H1 (cell line): ENCODE measurements at regions not wholly inside any gene's neighbourhood (a gene's known extent, or its start where the extent isn't known, plus 50 kb on each side); places are given as distances from the start of the nearest gene placed in this dataset.
"Not testable (repeated sequence)": the region's sequence is repeated elsewhere in the genome, so short reads cannot be mapped to it uniquely, and the experiment has no call there.

Source experiments
- CTCF ChIA-PET: fragments of 300-600 bp; sonication (Branson Sonifier 250); formaldehyde crosslinking; loops from one replicate; lab custom pipeline; 2021; ENCODE audit not compliant: partially characterized antibody; lab: Charles Lee
- POLR2A ChIA-PET: fragments of 300-600 bp; sonication (Branson Sonifier 250); formaldehyde crosslinking; loops from one replicate; lab custom pipeline; 2021; ENCODE audit warnings: inconsistent platforms; ENCODE audit not compliant: partially characterized antibody; lab: Charles Lee
- DNase-seq, 2 experiments: peaks; one replicate each; pipeline versions ENCODE4 v3.0.0 to v3.0.0-alpha.2; 2010 to 2022; ENCODE audit warnings: low spot score in 2 of 2, low read depth in 1 of 2, mixed read lengths in 1 of 2
- FAIRE-seq: peaks from 2 replicates; lab custom pipeline; 2011; peaks lifted over from hg19 to GRCh38; lab: Jason Lieb, UNC
- H2AFZ ChIP-seq: 2 replicates; pipeline ENCODE4 v1.8.1; 2012; ENCODE audit warnings: low read length, inconsistent platforms
- H2AK5ac ChIP-seq: 2 replicates; pipeline ENCODE4 v1.6.1; 2013; ENCODE audit warnings: low read depth, low read length
- H2BK120ac ChIP-seq: replicated peaks from 2 replicates; pipeline ENCODE3; 2013; ENCODE audit warnings: low read depth, low read length, inconsistent platforms
- H2BK12ac ChIP-seq: 2 replicates; pipeline ENCODE4 v1.6.1; 2013; ENCODE audit warnings: low read depth, low read length
- H2BK15ac ChIP-seq: 2 replicates; pipeline ENCODE4 v1.6.1; 2013; ENCODE audit warnings: low read length
- H2BK20ac ChIP-seq: 2 replicates; pipeline ENCODE4 v1.6.1; 2013; ENCODE audit warnings: low read length
- H2BK5ac ChIP-seq: 2 replicates; pipeline ENCODE4 v1.6.1; 2013; ENCODE audit warnings: low read depth, low read length
- H3K14ac ChIP-seq: 2 replicates; pipeline ENCODE4 v1.6.1; 2013; ENCODE audit warnings: inconsistent platforms; ENCODE audit not compliant: insufficient read length
- H3K18ac ChIP-seq: 2 replicates; pipeline ENCODE4 v1.6.1; 2013; ENCODE audit warnings: low read length; ENCODE audit errors: extremely low read depth
- H3K23ac ChIP-seq: 2 replicates; pipeline ENCODE4 v1.6.1; 2013; ENCODE audit warnings: inconsistent platforms; ENCODE audit not compliant: insufficient read length
- H3K23me2 ChIP-seq: 2 replicates; pipeline ENCODE4 v1.6.1; 2013; ENCODE audit warnings: low read depth, low read length
- H3K27ac ChIP-seq: 2 replicates; pipeline ENCODE4 v1.6.1; 2011; ENCODE audit warnings: low read depth, low read length, inconsistent platforms
- H3K27me3 ChIP-seq, 4 experiments: replicated peaks in 1 of 4; 1 replicate in 1 of 4; 2 replicates in 3 of 4; pipeline versions ENCODE4 v1.6.1 to v1.8.1; 2011 to 2013; ENCODE audit warnings: low read length in 3 of 4, mild to moderate bottlenecking in 3 of 4, inconsistent platforms in 2 of 4, mixed read lengths in 2 of 4, moderate library complexity in 1 of 4; ENCODE audit not compliant: control insufficient read depth in 3 of 4, insufficient read depth in 3 of 4; ENCODE audit errors: extremely low read depth in 1 of 4
- H3K36me3 ChIP-seq, 4 experiments: 2 replicates each; pipeline versions ENCODE4 v1.6.1 to v1.8.1; 2011 to 2013; ENCODE audit warnings: mild to moderate bottlenecking in 4 of 4, low read length in 3 of 4, moderate library complexity in 2 of 4, control low read depth in 1 of 4, inconsistent platforms in 1 of 4; ENCODE audit not compliant: insufficient read depth in 4 of 4, control insufficient read depth in 2 of 4
- H3K4ac ChIP-seq: replicated peaks from 2 replicates; pipeline ENCODE3; 2013; ENCODE audit warnings: low read length, low read depth, mixed read lengths, inconsistent platforms; ENCODE audit not compliant: insufficient read length
- H3K4me1 ChIP-seq, 4 experiments: replicated peaks in 1 of 4; 1 replicate in 1 of 4; 2 replicates in 3 of 4; pipeline versions ENCODE4 v1.6.1 to v1.8.1; 2011 to 2013; ENCODE audit warnings: low read length in 3 of 4, inconsistent platforms in 2 of 4, mixed read lengths in 1 of 4; ENCODE audit not compliant: insufficient read depth in 4 of 4, control insufficient read depth in 3 of 4
- H3K4me2 ChIP-seq, 2 experiments: 2 replicates each; pipeline versions ENCODE4 v1.6.1 to v1.8.1; 2011 to 2013; ENCODE audit warnings: low read depth in 2 of 2, low read length in 2 of 2, control low read depth in 1 of 2, inconsistent platforms in 1 of 2, mild to moderate bottlenecking in 1 of 2; ENCODE audit not compliant: insufficient read depth in 1 of 2
- H3K4me3 ChIP-seq, 4 experiments: fragments of 200-600, 300-600 bp in 1 of 4; sonication (generic), shearing (Covaris generic), sonication (Bioruptor Twin) in 1 of 4; 2 replicates each; pipeline versions ENCODE4 v1.5.1 to v1.8.1; 2011 to 2016; ENCODE audit warnings: low read length in 4 of 4, low read depth in 3 of 4, control low read depth in 2 of 4, inconsistent platforms in 2 of 4, mild to moderate bottlenecking in 2 of 4, mixed read lengths in 1 of 4, moderate library complexity in 1 of 4; ENCODE audit not compliant: insufficient read depth in 2 of 4; ENCODE audit errors: extremely low read depth in 1 of 4
- H3K56ac ChIP-seq: replicated peaks from 2 replicates; pipeline ENCODE3; 2013; ENCODE audit warnings: low read depth, mild to moderate bottlenecking, mixed read lengths, low read length, inconsistent platforms; ENCODE audit not compliant: insufficient read length
- H3K79me1 ChIP-seq: 2 replicates; pipeline ENCODE4 v1.6.1; 2013; ENCODE audit warnings: low read depth, low read length, control low read depth
- H3K79me2 ChIP-seq, 2 experiments: 2 replicates each; pipeline versions ENCODE4 v1.6.1 to v1.8.1; 2012 to 2013; ENCODE audit warnings: low read length in 2 of 2, mild to moderate bottlenecking in 2 of 2, inconsistent platforms in 1 of 2; ENCODE audit not compliant: insufficient read depth in 2 of 2, control insufficient read depth in 1 of 2
- H3K9ac ChIP-seq, 4 experiments: replicated peaks in 1 of 4; 1 replicate in 1 of 4; 2 replicates in 3 of 4; pipeline versions ENCODE4 v1.6.1 to v1.8.1; 2011 to 2013; ENCODE audit warnings: low read depth in 3 of 4, low read length in 3 of 4, control low read depth in 2 of 4, mild to moderate bottlenecking in 2 of 4, moderate library complexity in 2 of 4, inconsistent platforms in 1 of 4; ENCODE audit errors: extremely low read depth in 1 of 4
- H3K9me3 ChIP-seq, 2 experiments: 2 replicates each; pipeline versions ENCODE4 v1.6.1 to v1.8.1; 2012 to 2013; ENCODE audit warnings: mild to moderate bottlenecking in 2 of 2, moderate library complexity in 2 of 2, control low read depth in 1 of 2, inconsistent platforms in 1 of 2, low read depth in 1 of 2, low read length in 1 of 2, mixed read lengths in 1 of 2; ENCODE audit not compliant: insufficient read depth in 2 of 2
- H4K20me1 ChIP-seq, 2 experiments: replicated peaks in 1 of 2; 2 replicates each; pipeline versions ENCODE3 to v1.8.1; 2011 to 2013; ENCODE audit warnings: inconsistent platforms in 2 of 2, low read length in 2 of 2, mild to moderate bottlenecking in 1 of 2; ENCODE audit not compliant: insufficient read depth in 2 of 2, control insufficient read depth in 1 of 2
- H4K5ac ChIP-seq: 2 replicates; pipeline ENCODE4 v1.6.1; 2013; ENCODE audit warnings: low read length, low read depth, mixed read lengths, inconsistent platforms; ENCODE audit not compliant: insufficient read length
- H4K8ac ChIP-seq: 2 replicates; pipeline ENCODE4 v1.8.0; 2013; ENCODE audit warnings: mild to moderate bottlenecking, moderate library complexity, low read length, inconsistent platforms; ENCODE audit not compliant: insufficient read depth; ENCODE audit errors: extremely low read depth
- H4K91ac ChIP-seq: replicated peaks from 2 replicates; pipeline ENCODE3; 2013; ENCODE audit warnings: low read length, mixed read lengths, inconsistent platforms; ENCODE audit not compliant: insufficient read length
- WGBS, 2 experiments: shearing (Covaris generic) in 1 of 2; methylation state at CpG; one replicate each; pipeline versions ENCODE4 v1.1.6 to v1.1.7; 2013 to 2015; ENCODE audit warnings: low lambda C conversion rate in 2 of 2, mixed read lengths in 2 of 2, inconsistent platforms in 1 of 2, low coverage in 1 of 2, missing lambda C conversion rate in 1 of 2; ENCODE audit not compliant: insufficient replicate concordance in 2 of 2, insufficient coverage in 1 of 2, insufficient read length in 1 of 2; ENCODE audit errors: extremely low coverage in 1 of 2, missing lambda C conversion rate in 1 of 2; 5-methylcytosine and 5-hydroxymethylcytosine counted together

GRCh38 chr19:28351321-28351720, 861.6 kb downstream of the UQCRFS1 start:
- H3K14ac ChIP-seq, FAIRE-seq, H4K20me1 ChIP-seq, H3K56ac ChIP-seq, H2BK15ac ChIP-seq, H3K27ac ChIP-seq, DNase-seq, H3K79me2 ChIP-seq, H3K4me1 ChIP-seq, H3K27me3 ChIP-seq, H3K23me2 ChIP-seq, H4K91ac ChIP-seq, H4K8ac ChIP-seq, H2BK20ac ChIP-seq, H2AK5ac ChIP-seq, H3K18ac ChIP-seq, H4K5ac ChIP-seq, H2BK12ac ChIP-seq, H3K4me3 ChIP-seq, POLR2A ChIA-PET, H3K4me2 ChIP-seq, H2BK120ac ChIP-seq, H3K23ac ChIP-seq, H3K9ac ChIP-seq, H3K4ac ChIP-seq, H2AFZ ChIP-seq, H3K9me3 ChIP-seq, H3K36me3 ChIP-seq, H3K79me1 ChIP-seq, H2BK5ac ChIP-seq: not testable (repeated sequence)
- 88% methylated on average over 6 of the region's 6 CpGs; no CpG with 5 or more reads in 1 of the 2 experiments for WGBS, 2 experiments
- CTCF ChIA-PET, result interaction anchor here (1.0 kb wide), 1 partner anchor 378 kb away, joined by 3 read pairs; no protein-coding TSS in a partner anchor
